Duodenal mucosa (tissue), 2 donors: ENCODE measurements at regions not wholly inside any gene's neighbourhood (a gene's known extent, or its start where the extent isn't known, plus 50 kb on each side); places are given as distances from the start of the nearest gene placed in this dataset.

Source experiments
- H3K27ac ChIP-seq: one replicate; pipeline ENCODE4 v1.7.0; 2013; ENCODE audit warnings: low read depth, low read length
- H3K27me3 ChIP-seq, 2 donors: one replicate each; pipeline ENCODE4 v1.7.0; 2013; ENCODE audit warnings: low read length in 2 of 2, control low read depth in 1 of 2; ENCODE audit not compliant: insufficient read depth in 2 of 2, control insufficient read depth in 1 of 2
- H3K36me3 ChIP-seq, 2 donors: one replicate each; pipeline ENCODE4 v1.7.0; 2013; ENCODE audit warnings: low read length in 2 of 2, control low read depth in 1 of 2; ENCODE audit not compliant: insufficient read depth in 2 of 2, control insufficient read depth in 1 of 2
- H3K4me1 ChIP-seq, 2 donors: one replicate each; pipeline ENCODE4 v1.7.0; 2013; ENCODE audit warnings: low read length in 2 of 2, control low read depth in 1 of 2; ENCODE audit not compliant: insufficient read depth in 2 of 2, control insufficient read depth in 1 of 2
- H3K4me3 ChIP-seq, 2 donors: one replicate each; pipeline ENCODE4 v1.7.0; 2013; ENCODE audit warnings: low read length in 2 of 2, low read depth in 1 of 2
- H3K9ac ChIP-seq, 2 donors: one replicate each; pipeline ENCODE4 v1.7.0; 2013; ENCODE audit warnings: low read length in 2 of 2, low read depth in 1 of 2
- H3K9me3 ChIP-seq, 2 donors: one replicate each; pipeline ENCODE4 v1.7.0; 2013; ENCODE audit warnings: low read length in 2 of 2, control low read depth in 1 of 2; ENCODE audit not compliant: control insufficient read depth in 1 of 2

- no peaks in the 10 kb centered on the region for H3K36me3 ChIP-seq
- no peak overlapping the region for H3K27ac ChIP-seq
- H3K27me3 ChIP-seq, result no peaks in the 10 kb centered on the region
- H3K9me3 ChIP-seq, result peaks cover 0 to 7% of the 10 kb centered on the region in 2 donors
- no peak overlapping the region for H3K4me3 ChIP-seq
- no peaks in the 10 kb centered on the region for H3K4me1 ChIP-seq
- H3K9ac ChIP-seq, result no peak overlapping the region
Observed at GRCh38 chr7:97460433-97460832, 271.5 kb upstream of the TAC1 start.

- Histone ChIP-seq H3K4me3 (no peak overlapping the region), H3K9ac (no peak overlapping the region), H3K9me3 (peaks cover 0 to 7% of the 10 kb centered on the region in 2 donors), H3K27me3 (no peaks in the 10 kb centered on the region), H3K4me1 (no peaks in the 10 kb centered on the region), H3K27ac (no peak overlapping the region), H3K36me3 (no peaks in the 10 kb centered on the region)
Observed at GRCh38 chr7:97461596-97461995, 270.3 kb upstream of the TAC1 start.

GRCh38 chr7:97466071-97466470 is 265.8 kb upstream of the TAC1 start:
- H3K27ac ChIP-seq, result no peak overlapping the region

GRCh38 chr7:97466999-97467740 is 264.7 kb upstream of the TAC1 start:
- Histone ChIP-seq H3K9ac (no peak overlapping the region), H3K4me3 (no peak overlapping the region), H3K27ac (no peak overlapping the region), H3K9me3 (no peaks in the 10 kb centered on the region), H3K4me1 (no peaks in the 10 kb centered on the region), H3K36me3 (no peaks in the 10 kb centered on the region), H3K27me3 (no peaks in the 10 kb centered on the region)

More at GRCh38 chr7:97466071-97466470, 265.8 kb upstream of the TAC1 start:
- H3K9ac ChIP-seq, result no peak overlapping the region
- H3K4me1 ChIP-seq, result no peaks in the 10 kb centered on the region
- H3K4me3 ChIP-seq, result no peak overlapping the region
- no peaks in the 10 kb centered on the region for H3K27me3 ChIP-seq
- H3K36me3 ChIP-seq, result no peaks in the 10 kb centered on the region
- H3K9me3 ChIP-seq, result peaks cover 0 to 7% of the 10 kb centered on the region in 2 donors

- Histone ChIP-seq H3K4me3 (no peak overlapping the region), H3K36me3 (no peaks in the 10 kb centered on the region), H3K4me1 (no peaks in the 10 kb centered on the region), H3K27me3 (no peaks in the 10 kb centered on the region), H3K27ac (no peak overlapping the region), H3K9ac (no peak overlapping the region), H3K9me3 (no peaks in the 10 kb centered on the region)
Observed at GRCh38 chr7:97468493-97468892, 263.4 kb upstream of the TAC1 start.

DNA sequence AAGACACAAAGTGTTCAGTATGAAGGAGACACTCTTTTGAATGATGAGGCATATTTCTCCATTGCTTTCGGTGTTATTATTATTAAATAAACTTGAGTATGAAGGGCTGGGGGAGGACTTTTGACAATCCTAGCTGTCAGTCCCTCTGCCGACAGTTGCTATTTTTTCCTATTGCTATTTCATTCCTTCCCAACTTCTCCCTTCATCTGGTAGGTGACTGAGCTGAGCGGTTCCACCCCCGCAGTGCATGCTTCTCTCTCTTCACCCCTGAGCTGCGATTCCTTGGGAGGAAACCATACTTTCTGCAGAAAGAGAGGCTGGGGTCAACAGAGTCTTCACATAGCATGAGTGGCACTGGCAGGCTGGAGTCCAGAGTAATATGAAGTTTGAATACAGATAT is 261.2 kb upstream of the TAC1 start:
- Histone ChIP-seq H3K27me3 (no peaks in the 10 kb centered on the region), H3K4me3 (no peak overlapping the region), H3K27ac (no peak overlapping the region), H3K36me3 (no peaks in the 10 kb centered on the region), H3K9ac (no peak overlapping the region), H3K9me3 (no peaks in the 10 kb centered on the region), H3K4me1 (no peaks in the 10 kb centered on the region)

- H3K36me3 ChIP-seq, result no peaks in the 10 kb centered on the region
- no peak overlapping the region for H3K9ac ChIP-seq
- H3K27ac ChIP-seq, result no peak overlapping the region
- no peaks in the 10 kb centered on the region for H3K4me1 ChIP-seq
- no peaks in the 10 kb centered on the region for H3K27me3 ChIP-seq
- H3K4me3 ChIP-seq, result no peak overlapping the region
- no peaks in the 10 kb centered on the region for H3K9me3 ChIP-seq
Observed at GRCh38 chr7:97471491-97471890, 260.4 kb upstream of the TAC1 start.

DNA sequence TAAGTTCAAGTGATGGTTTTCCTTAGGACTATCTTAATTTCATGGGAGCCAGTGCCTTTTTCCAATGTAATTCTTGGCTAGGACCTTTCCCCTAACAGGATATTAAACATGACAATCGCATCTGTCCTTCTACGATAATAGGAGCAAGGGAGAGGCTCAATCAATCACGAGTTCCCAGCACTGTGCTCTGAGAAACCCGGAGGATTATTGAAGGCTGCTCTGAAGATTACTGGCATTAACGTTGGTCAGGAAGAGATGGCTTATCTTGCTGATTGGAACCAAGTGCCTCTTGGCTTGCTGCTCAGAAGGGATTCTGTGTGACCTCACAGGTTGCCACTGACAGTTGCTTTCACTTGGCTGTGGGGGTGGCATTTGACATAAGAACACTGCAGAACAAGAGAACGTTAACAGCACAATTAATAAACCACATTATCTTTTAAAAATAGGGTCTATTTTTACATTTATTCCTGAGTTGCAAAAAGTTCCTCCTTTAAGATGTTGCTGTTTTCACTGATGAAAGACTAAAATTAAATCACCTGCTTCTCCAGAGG is 252.1 kb upstream of the TAC1 start:
- Histone ChIP-seq H3K9me3 (no peaks in the 10 kb centered on the region), H3K27ac (no peak overlapping the region), H3K9ac (no peak overlapping the region), H3K4me1 (no peaks in the 10 kb centered on the region), H3K4me3 (no peak overlapping the region), H3K27me3 (no peaks in the 10 kb centered on the region), H3K36me3 (no peaks in the 10 kb centered on the region)

- no peak overlapping the region for H3K9ac ChIP-seq
- H3K4me3 ChIP-seq, result no peak overlapping the region
- H3K27me3 ChIP-seq, result no peaks in the 10 kb centered on the region
- H3K36me3 ChIP-seq, result no peaks in the 10 kb centered on the region
- H3K27ac ChIP-seq, result no peak overlapping the region
- no peaks in the 10 kb centered on the region for H3K9me3 ChIP-seq
- H3K4me1 ChIP-seq, result no peaks in the 10 kb centered on the region
Observed at GRCh38 chr7:97480772-97481390, 251.0 kb upstream of the TAC1 start.

- Histone ChIP-seq H3K9ac (no peak overlapping the region), H3K36me3 (no peaks in the 10 kb centered on the region), H3K4me3 (no peak overlapping the region), H3K27ac (no peak overlapping the region), H3K4me1 (no peaks in the 10 kb centered on the region), H3K27me3 (no peaks in the 10 kb centered on the region), H3K9me3 (no peaks in the 10 kb centered on the region)
Observed at GRCh38 chr7:97495487-97495886, 236.4 kb upstream of the TAC1 start.
